ENCODE measurements at regions not wholly inside any gene's neighbourhood (a gene's known extent, or its start where the extent isn't known, plus 50 kb on each side); places are given as distances from the start of the nearest gene placed in this dataset.

DNA sequence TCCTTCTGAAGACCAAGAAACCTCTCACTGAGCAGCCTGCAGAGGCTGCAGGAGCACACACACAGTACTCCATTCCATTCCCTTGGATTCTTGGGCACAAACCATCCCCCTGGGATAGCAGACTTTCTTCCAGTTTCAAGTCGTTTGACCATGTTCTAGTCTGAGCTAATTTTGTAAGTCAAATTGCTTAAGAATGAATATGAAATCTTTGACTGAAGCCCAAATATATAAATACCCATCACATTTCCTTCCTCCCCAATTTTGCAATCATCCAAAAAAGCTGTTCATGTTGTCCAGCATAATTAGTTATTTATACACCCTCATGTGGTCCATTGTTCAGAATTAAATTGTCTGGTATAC, 231.2 kb upstream of the TPRG1 start:
- no peak for DNase-seq

DNA sequence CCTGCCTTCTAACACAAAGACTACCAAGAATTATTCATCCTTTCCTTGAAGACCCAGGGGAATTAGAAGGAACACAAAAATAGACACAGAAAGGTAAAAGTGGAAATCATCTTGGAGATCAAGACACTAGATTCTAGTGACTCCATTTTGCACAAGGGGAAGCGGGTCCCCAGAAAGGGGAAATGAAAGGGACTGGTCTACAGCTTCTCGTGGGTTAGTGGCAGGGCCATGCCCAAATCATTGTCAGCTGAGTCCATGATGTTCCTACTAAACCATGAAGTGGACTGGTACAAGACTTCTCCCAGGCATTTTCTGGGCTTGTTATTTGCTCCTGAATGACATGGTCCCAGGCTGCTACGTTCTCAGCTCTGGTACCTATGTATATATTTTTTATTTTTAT, 230.7 kb upstream of the TPRG1 start:
- no peak for DNase-seq

DNA sequence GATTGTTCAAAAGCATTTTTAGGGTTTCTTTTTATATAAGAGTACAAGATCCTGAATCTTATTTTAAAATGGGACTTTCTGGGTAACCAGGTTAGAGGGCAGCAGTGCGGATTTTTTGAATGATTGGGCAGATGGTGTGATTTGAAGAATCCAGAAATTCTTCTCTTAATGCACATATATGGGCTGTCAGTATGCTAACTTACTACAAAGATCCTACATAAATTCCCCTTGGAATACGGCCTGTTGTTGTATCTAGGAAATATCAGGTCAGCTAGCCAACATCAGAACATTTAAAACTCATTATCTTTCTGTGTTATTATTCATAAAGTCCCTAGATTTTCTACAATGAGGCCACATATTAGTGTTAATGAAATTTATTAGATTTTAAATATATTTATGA, 229.6 kb upstream of the TPRG1 start:
- DNase-seq = no peak

DNA sequence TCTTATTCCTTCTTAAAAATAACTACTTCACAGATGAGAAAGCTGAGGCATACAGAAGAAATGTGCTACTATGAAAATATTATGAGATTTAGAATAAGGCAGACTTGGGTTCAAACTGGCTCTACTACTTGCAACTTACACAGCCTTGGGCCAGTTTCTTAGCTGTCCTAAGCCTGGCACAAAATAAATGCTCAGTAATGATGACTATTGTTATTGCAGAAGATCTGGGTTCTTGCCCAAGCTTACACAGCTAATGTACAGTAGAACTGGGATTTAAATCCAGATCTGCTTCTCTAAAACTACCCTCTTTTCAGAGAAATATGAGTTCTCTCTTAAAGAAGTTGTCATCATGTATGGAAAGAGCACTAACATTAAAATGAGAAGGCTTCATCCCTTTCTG, 228.2 kb upstream of the TPRG1 start:
- no peak for DNase-seq

DNA sequence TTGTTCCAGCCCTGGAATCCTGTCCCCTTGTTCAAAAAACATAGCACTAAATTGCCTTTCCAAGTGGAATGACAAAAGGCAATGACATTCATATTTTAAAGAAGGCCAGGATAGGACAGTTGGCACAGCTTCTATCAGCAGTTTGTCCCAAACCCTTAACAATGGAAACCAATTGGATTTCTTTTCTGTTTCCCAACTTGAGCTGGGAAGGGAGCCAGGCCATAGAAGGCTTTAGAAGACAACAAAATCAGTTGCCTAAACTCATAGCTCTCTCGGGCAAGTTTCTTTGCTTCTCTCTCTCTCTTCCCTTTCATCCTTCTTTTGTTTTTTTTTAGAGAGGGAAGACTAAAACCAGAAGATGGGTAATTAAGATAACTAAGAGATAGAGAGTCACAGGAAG, 227.7 kb upstream of the TPRG1 start:
- DNase-seq = no peak

DNA sequence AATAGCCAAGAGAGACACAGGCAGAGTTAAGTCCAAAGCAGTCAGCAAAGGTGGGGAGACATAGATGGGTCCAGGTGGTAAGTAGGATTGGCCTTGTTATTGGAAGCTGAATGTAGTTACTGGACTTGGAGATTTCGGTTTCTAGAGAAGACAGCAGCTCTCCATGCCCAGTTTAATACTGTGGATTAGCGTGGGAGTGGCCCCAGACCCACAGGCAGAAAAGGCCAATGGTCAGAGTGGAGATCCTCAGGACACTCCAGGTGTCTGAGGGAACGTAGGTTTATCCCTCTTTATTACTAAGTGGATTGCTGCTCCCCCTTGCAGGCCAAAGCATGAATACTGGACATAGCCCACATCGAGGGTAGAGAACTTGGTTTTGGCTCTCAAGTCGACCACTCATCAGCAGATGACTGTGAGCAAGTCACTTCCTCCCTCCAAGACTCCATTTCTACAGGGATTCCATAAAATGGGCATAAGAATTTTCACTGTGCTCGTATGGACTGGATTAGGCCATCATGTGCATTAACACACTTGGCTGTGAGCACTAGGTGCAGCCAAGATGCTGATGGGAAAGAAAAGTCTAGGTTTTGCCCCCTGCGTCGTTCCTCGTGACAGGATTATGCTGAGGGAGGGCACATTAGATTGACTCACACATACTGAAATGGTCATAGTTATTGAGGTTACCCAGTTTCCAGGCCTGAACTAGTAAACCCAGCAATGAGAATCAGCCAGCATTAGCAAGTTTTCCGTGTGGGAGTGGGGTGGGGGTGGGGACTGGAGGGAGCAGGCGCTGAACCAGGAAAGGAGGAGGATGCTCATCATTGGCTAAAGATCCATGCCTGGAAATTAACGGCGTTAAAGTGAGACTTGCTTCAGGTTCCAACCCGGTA, 225.2 kb upstream of the TPRG1 start:
- DNase-seq = no peak

DNA sequence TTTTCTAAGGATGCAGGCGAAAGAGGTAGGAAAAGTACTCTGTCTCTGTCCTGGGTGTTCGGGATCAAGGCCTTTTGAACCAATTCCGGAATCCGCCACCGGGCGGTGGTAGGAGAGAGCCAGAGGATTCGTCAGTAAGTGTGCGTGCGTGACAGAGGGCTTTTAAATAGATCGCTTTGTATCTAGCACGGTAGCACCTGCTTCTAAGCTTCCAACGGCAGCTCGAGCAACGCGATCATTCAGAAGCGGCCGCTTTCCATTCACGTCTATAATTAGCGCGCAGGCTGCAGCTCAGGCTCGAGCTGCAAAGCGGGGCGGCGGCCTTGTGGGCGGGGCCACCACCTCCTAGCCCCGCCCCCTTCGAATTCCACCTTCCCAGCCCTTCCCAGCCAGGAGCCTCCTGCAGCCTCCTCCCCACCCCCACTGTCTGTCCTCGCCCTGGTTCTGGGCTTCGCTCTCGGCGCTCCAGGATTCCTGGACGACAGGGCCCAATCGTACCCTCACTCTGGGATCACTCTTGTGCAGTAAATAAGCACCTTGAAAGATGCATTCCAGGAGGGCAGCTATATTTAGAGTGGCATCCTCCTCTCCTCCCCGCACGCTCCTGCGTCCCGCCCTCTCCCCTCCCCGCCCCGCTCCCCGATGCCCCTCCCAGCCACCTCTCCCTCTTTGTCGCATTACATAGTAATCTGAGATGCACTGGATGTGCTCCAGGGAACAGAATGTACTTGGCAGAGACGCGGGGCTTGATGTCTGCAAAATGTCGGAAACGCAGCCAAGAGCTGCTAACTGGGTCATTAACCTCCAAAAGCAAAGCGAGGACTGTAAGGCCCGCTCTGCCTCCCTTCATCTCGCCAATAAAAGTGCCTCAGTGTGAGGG, 224.1 kb upstream of the TPRG1 start:
- no peak for DNase-seq

DNA sequence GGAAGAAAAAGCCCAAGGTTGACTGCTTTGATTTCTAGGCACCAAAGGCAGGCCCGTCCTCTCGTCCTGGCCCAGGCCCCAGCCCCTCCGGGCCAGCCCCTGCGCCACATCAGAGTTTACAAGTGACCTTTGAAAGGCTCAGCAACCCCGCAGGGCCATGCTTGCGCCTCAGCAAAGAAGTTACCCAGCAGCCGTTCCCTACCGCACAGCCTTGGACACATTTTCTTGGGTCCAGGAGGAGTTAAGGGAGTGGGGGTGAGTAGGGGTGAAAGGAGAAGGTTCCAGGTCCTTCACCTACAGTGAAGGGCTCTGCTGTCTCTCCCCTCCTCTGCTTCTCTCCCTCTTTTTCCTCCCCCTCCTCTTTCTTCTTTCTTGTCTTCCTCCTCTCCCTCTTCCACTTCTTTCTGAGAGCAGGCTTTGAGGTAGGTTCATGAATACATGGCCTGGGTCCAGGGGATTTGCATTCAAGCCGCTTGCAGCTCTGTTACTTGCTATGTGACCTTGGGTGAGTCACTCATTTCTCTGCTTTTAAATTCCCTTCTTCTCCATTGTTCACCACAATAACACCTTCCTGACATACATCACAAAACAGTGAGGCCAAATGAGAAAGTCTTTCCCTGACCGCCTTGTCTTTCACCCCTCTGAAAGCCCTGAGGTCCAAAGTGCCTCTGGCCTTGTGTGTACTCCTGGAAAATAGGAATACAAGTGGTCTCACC, 223.3 kb upstream of the TPRG1 start:
- DNase-seq = no peak

DNA sequence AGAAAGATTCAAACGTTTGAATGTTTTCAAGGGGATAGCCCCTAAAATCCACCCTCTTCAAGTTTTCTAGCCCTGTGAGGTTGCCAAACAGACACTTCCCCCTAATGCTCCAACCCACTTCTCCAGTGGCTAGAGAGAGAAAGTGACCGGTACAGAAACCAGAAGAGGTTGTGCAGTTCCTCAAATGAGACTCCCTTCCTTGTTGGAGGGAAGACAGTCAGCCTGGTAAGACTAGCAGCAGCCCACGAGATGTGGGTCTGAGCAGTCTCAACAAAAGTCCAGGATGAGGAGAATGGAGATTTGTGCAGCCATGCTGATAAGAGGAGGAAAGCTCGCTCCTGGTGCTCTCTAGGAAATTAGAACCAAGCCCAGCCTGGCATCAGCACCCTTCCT, 222.8 kb upstream of the TPRG1 start:
- DNase-seq = no peak

DNA sequence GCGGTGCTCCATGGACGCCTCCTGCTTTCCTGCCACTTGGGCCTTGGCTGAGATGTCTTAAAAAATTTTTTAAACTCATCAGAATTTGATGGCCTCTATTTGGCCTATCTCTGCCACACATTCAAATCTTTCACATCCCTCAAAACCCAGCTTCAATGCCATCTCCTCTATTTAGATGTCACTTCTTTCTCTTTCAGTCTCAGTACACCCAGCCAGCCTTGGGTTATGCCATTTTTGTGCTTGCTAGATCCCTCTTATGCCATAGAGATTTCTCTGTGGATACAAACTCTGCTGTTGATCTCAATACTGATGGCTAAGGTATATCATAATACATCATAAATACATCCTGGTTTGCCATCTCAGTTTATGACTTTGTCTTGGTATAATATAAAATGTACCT, 222.3 kb upstream of the TPRG1 start:
- DNase-seq = no peak

DNA sequence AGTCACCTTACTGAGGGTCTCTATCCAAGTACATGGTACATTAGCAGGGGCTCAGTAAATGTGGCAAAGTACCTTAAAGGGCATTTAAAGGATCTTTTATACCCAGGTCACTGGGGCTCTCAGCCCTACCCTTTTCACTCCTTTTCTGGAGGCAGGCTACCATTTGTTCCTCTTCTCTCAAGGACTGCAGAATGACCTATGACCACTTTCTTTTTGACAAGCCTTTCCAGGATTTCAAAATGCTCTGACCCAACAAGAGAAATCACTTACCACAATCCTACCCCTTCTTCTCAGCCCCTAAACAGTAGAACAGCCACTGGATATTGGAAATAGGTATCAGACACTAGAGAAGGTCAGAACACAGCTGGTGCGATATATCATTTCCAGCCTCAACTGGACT, 221.8 kb upstream of the TPRG1 start:
- no peak for DNase-seq

DNA sequence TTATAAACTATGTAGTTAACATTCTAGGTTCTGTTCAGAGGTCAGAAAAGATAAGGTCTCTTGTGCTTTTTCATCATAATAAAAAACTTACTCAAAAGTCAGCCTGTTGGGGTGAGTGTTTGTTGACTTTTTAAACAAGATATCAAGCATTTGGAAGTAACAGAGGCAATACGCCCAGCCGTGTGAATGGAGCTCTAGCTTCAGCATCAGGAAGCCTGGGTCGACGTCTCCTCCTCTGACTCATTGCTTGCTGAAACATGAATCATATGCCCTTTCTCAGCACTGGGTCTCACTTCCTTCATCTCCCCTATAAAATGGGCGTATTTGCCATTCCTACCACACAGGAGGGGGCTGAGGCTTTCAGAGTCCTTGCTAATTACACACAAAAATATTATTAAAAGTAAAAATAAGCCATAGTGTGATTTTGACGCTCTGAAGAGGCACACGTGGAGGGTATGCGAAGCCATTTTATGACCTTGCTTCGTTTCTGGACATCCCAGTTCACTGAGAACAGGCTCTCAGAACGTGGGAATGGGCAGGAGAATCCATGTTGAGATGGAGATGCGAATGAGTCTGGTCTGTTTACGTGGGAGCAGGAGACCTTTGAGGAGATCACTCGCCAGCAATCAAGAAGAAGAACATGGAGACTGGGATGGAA, 220.8 kb upstream of the TPRG1 start:
- peak; percentile 14 for DNase-seq

DNA sequence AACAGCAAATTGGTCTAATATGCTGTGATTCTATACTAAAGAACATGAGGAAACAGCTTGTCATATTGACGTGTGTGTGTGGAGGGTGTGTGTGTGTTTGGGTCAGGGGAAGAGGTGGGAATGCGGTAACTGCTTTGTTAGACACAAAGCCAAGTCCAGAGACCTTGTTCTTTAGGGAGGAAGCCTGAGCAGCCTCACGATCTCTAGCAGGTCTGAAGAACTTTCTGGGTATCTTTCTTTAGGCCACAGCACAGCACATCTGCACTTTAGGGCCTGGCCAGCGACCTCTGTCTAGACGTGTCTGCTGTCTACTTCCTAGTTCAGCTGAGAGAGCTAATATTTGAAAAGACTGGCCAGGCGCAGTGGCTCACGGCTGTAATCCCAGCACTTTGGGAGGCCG, 220.0 kb upstream of the TPRG1 start:
- DNase-seq = no peak

DNA sequence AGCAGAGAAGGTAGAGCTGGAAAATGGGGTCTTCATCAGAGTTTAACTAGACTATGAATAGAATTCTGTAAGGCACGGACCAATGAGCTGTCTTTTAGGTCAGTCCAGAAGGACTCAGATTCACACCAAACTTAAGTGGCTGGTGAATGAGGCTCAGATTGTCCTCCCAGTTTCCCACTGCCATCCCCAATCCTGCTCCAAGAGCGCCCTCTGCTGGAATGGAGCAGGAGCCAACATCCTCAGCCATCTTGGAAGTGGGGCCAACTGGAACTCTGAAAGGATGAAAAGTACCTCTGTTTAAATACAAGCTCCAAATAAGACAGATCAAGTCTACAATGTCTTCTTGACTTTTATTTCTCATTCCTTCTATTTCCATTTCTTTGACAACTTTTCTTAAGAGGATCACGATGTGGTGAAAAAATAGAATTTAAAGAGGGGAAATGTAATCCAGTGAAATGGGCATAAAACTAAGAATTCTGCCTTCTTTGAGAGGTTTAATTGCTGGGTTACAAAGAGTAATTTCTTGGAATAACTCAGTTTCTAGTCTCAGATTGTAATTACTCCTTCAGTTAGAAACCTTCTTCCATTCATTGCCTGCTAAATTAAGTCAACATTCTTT, 217.1 kb upstream of the TPRG1 start:
- peak; percentile 81 for DNase-seq

DNA sequence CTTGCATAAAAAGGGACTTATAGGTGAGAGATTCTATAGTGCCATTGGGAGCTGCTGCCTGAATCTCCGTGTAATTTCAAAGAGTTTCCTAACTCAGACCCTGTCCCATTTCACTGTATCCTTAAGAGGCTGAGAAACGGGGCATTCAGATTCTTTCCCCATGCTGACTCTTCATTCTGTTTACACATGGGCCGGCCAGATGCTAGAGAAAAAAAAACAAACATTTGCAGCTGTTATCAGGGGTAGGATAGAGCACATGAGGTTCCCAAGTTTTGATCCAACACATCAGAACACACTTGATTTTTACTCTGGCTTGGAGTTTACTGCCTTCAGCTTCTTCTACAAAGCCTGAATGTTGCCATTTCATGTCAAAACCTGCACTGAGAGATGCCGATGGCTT, 215.9 kb upstream of the TPRG1 start:
- DNase-seq = no peak

DNA sequence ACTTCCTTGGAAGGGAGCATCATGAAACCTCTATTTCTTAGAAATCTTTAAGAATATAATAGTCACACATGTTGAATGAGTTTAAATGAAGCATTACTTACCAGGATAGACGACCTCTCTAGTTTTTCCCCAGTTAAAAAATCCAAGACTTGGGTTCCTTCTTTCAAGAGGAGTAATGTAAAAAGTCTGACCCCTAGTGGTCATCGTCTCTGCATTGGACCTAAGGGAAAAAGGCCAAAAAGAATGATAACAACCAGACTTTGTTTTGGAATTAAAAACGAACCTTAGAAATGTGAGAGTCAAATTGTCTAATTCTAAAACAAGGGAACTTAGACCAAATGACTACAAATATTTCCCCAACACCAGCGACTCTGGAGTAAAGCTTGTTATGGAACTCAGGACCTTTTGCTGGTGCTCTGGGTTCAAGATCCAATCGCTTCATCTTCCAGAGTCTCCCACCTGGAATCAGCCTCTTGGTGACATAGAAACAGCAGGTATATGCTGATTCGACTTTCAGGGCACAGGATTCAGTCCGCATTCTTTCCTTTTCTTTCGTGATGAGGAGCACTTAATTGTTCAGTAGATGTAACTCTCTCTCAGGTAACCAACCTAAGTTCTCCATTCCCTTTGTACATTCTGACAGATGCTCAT, 214.8 kb upstream of the TPRG1 start:
- peak; percentile 54 for DNase-seq

DNA sequence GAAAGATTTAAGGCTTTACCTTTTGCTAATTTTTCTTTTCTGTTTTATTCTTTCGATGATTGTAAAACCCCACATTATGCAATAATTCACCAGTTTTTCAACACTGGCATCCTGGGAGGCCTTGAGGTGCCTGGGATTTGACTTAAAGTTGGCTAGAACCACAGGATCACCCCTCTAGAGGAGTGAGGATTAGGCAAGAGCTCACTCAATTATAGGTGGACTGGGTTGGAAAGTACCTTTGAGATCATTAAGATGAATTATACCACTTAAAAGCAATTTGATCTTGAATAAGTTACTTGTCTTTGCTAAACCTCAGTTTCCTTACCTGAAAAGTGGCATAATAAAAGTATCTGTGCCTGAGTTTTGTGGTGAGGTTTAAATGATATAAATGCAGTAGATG, 212.8 kb upstream of the TPRG1 start:
- DNase-seq = no peak

DNA sequence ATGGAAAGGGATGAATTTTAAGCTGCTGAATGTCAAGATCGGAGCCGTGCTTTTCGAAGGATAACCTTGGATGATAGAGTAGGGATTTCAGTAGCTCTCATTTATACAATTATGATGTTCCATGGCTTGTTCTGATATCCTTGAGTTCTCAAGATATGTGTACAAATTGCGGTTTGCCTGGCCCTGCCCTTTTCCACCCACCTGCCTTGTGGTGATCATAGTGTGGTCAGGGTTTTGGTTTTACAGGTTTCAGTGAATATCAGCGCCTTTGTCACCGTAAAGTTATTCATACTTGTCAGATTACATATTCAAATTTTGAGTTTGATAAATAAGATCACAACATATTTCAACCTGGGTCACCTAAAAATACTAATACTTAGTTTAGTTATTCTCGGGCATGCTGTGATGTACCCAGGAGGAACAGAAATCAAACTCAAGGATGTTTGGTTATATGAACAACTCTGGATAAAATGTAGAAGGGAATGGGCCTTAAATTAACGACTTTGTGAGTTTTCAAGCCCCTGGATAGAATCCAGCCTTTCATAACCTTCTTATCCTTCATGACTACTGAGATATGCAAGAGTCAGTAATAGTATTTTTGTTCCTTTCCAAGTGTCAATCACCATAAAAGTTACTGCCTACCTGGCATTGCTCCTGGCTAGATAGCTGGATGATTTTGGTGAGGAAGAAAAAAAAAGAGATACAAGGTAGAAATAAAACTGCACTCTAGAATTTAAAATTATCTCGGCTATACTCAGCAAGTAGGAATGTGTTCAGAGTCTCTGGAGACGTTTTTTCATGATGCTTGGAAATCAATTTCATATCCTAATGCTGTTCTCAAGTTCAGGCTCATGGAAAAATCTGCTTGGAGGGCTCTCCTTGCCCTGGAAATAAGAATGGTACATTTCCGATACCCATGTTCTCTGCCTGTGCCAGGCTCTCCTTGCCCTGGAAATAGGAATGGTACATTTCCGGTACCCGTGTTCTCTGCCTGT, 209.2 kb upstream of the TPRG1 start:
- no peak for DNase-seq

DNA sequence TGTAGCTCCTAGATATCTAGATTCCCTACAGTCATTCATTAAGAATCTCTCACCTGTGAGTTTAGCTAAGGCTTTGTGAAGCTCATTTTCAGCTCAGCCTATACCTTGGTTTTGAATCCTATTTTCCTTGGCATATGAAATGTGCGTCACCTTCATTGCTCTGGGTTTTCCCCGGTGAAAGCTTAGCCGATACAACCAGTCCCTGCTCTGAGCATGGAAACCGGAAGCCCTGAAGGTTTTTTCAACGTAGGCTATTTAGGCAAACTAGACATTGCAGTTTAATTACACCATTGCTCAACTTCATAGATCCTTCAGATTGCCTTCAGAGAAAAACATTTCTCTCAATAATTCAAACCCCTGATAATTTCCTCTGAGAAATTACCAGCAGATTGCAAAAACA, 206.8 kb upstream of the TPRG1 start:
- DNase-seq = no peak

DNA sequence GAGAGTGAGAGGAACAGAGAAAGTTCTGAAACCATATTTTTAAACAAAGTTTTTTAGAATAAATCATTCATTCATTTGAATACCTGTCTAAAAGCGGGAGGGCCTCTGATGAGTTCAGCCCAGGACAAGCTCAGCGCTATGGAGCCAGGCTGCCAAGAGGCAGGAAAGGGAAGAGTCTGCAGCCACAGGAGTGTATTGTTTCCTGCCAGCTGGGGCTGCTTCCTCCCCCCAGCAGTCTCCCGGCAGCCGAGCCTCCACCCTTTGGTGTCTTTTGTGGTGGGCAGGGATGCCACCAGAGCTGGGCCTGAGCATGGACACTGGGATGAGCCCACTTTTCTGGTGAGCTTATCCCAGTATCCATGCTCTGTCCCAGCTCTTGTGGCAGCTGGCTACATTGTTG, 199.5 kb upstream of the TPRG1 start:
- DNase-seq = no peak

Data from CD4-positive, alpha-beta T cell treated with Interleukin-10 for 1 hour (primary cell).